Endothelial cell of umbilical vein (primary cell): ENCODE measurements at regions not wholly inside any gene's neighbourhood (a gene's known extent, or its start where the extent isn't known, plus 50 kb on each side); places are given as distances from the start of the nearest gene placed in this dataset.

ENCODE experiments used
- BruUV-seq: library from RNA; stranded (reverse); fragments of 400-500 nt; replicated peaks from 2 replicates; lab custom pipeline; 2021; lab: Mats Ljungman, UMichigan
- CTCF ChIA-PET: fragments of 300-600, 350-600 bp; sonication (Branson Sonifier 250); formaldehyde crosslinking; loops from one replicate; lab custom pipeline; 2021; ENCODE audit warnings: antibody characterized with exemption, inconsistent platforms; lab: Charles Lee
- POLR2A ChIA-PET: fragments of 300-600, 350-600 bp; sonication (Branson Sonifier 250); formaldehyde crosslinking; loops from one replicate; lab custom pipeline; 2021; ENCODE audit warnings: antibody characterized with exemption, inconsistent platforms; lab: Charles Lee
- DNase-seq: peaks from one replicate; pipeline ENCODE4 v3.0.0-alpha.2; 2011; ENCODE audit warnings: low read depth, low spot score
- FAIRE-seq: peaks from 2 replicates; lab custom pipeline; 2011; peaks lifted over from hg19 to GRCh38; lab: Jason Lieb, UNC
- H2AFZ ChIP-seq: 2 replicates; pipeline ENCODE4 v1.6.0; 2012; ENCODE audit warnings: low read depth, low read length, control low read depth, inconsistent platforms
- H3K27ac ChIP-seq: 2 replicates; pipeline ENCODE4 v1.5.1; 2011; ENCODE audit warnings: low read depth, mild to moderate bottlenecking, control low read depth, low read length, moderate library complexity; ENCODE audit not compliant: insufficient read depth
- H3K27me3 ChIP-seq, 2 experiments: 2 replicates each; pipeline versions ENCODE4 v1.6.0 to v1.6.1; 2011; ENCODE audit warnings: low read length in 2 of 2, mixed read lengths in 1 of 2; ENCODE audit not compliant: control insufficient read depth in 2 of 2, insufficient read depth in 2 of 2
- H3K36me3 ChIP-seq, 2 experiments: 2 replicates in 1 of 2; 3 replicates in 1 of 2; pipeline ENCODE4 v1.5.1; 2011; ENCODE audit warnings: low read length in 2 of 2, mild to moderate bottlenecking in 1 of 2, moderate library complexity in 1 of 2; ENCODE audit not compliant: control insufficient read depth in 2 of 2, insufficient read depth in 2 of 2; ENCODE audit errors: extremely low read depth in 1 of 2
- H3K4me1 ChIP-seq: 3 replicates; pipeline ENCODE4 v1.5.1; 2011; ENCODE audit warnings: mild to moderate bottlenecking, low read length; ENCODE audit not compliant: control insufficient read depth, insufficient read depth; ENCODE audit errors: extremely low read depth
- H3K4me2 ChIP-seq: 2 replicates; pipeline ENCODE4 v1.6.1; 2011; ENCODE audit warnings: low read length, control low read depth, mixed read lengths; ENCODE audit not compliant: insufficient read depth
- H3K4me3 ChIP-seq, 3 experiments: fragments of 200-600 bp in 1 of 3; sonication (generic), shearing (Covaris generic) in 1 of 3; replicated peaks in 1 of 3; 2 replicates each; pipeline ENCODE4 v1.5.1; 2011 to 2016; ENCODE audit warnings: control low read depth in 3 of 3, low read length in 3 of 3, mild to moderate bottlenecking in 2 of 3, inconsistent platforms in 1 of 3, low read depth in 1 of 3, moderate library complexity in 1 of 3; ENCODE audit not compliant: insufficient read depth in 1 of 3
- H3K79me2 ChIP-seq: 2 replicates; pipeline ENCODE4 v1.6.0; 2012; ENCODE audit warnings: low read length, inconsistent platforms; ENCODE audit not compliant: control insufficient read depth, insufficient read depth
- H3K9ac ChIP-seq: replicated peaks from 2 replicates; pipeline ENCODE3; 2011; ENCODE audit warnings: low read length, control low read depth; ENCODE audit not compliant: insufficient read depth; ENCODE audit errors: extremely low read depth
- H3K9me1 ChIP-seq: replicated peaks from 3 replicates; pipeline ENCODE4 v1.6.0; 2011; ENCODE audit warnings: mild to moderate bottlenecking, low read length; ENCODE audit not compliant: control insufficient read depth, insufficient read depth; ENCODE audit errors: extremely low read depth
- H3K9me3 ChIP-seq: replicated peaks from 2 replicates; pipeline ENCODE4 v1.5.1; 2012; ENCODE audit warnings: low read length, inconsistent platforms; ENCODE audit not compliant: control insufficient read depth, insufficient read depth
- H4K20me1 ChIP-seq: replicated peaks from 2 replicates; pipeline ENCODE3; 2011; ENCODE audit warnings: mild to moderate bottlenecking, low read length; ENCODE audit not compliant: control insufficient read depth, insufficient read depth; ENCODE audit errors: extremely low read depth
- JUN ChIP-seq: IDR thresholded peaks from 2 replicates; pipeline ENCODE4 v1.6.1; 2011; ENCODE audit warnings: borderline replicate concordance, low read depth; ENCODE audit not compliant: insufficient read length, insufficient read depth
- MYC ChIP-seq: IDR thresholded peaks from one replicate; pipeline ENCODE4 v1.6.1; 2011; ENCODE audit warnings: mild to moderate bottlenecking, low read depth, low read length
- POLR2A ChIP-seq: IDR thresholded peaks from 2 replicates; pipeline ENCODE4 v1.6.1; 2012; ENCODE audit warnings: low read depth, mild to moderate bottlenecking, control low read depth, low read length
- dilution Hi-C: fragments of 300-500 bp; cut with MboI; formaldehyde crosslinking; loops from one replicate; pipeline ENCODE4 v1.15.0; 2019; ENCODE audit warnings: low sequenced_read_pairs; ENCODE audit not compliant: extremely low pct_ligation_motif_present
- intact Hi-C: fragments of 100-400 bp; cut with micrococcal nuclease; formaldehyde crosslinking; loops from one replicate; pipeline ENCODE4 v1.10.0; 2022
- TF ChIP-seq, protein P1 (sequence below), 2 donors: IDR thresholded peaks; 1 replicate in 1 of 2; 2 replicates in 1 of 2; pipeline ENCODE4 v1.5.1; 2011; ENCODE audit warnings: low read length in 2 of 2, mild to moderate bottlenecking in 2 of 2, moderate library complexity in 2 of 2, control low read depth in 1 of 2, inconsistent platforms in 1 of 2, low read depth in 1 of 2; ENCODE audit not compliant: insufficient read depth in 1 of 2; ENCODE audit errors: extremely low read depth in 1 of 2

DNA sequence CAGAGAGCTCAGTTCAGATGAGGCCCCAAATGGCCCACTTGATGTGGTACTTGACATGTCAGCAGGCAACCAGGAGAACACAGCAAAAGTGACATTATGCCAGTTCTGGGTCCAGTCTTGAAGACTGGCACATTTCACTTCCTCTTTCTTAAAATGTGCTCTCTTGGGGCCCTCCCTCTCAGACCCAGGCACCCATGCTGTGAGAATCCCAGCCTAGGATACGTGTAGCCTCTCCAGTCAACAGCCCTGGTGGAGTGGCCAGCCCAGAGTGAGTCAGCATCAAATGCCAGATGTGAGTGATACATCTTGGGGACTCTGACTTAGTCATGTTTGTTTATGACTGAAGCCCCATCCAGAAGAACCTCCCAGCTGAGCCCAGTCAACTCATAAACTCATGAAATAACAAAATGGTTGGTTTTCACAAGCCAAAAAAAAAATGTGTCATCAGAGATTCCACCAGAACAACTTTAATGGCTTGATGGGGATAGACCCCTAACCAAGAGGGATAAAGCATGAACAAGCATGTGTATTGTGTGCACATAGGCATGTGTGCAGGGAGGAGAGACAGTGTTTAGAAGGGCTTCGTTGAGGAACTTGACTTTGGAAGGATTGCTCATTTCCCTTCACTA is 82.5 kb upstream of the TNRC6C start:
- no peaks in the 10 kb centered on the region for H3K4me1 ChIP-seq
- no peak for FAIRE-seq

GRCh38 chr17:77877036-77877435 is 81.5 kb upstream of the TNRC6C start:
- no peaks in the 10 kb centered on the region for H3K4me1 ChIP-seq

More for the DNA sequence above, 82.5 kb upstream of the TNRC6C start:
- H2AFZ ChIP-seq: no peak overlapping the region
- no peak overlapping the region for H3K4me2 ChIP-seq
- BruUV-seq: no TSS peak
- H3K9me3 ChIP-seq: no peaks in the 10 kb centered on the region
- dilution Hi-C loops: no loop called here
- DNase-seq: no peak
- H3K9ac ChIP-seq: no peak overlapping the region
- ChIA-PET CTCF (no interaction called here), POLR2A (no interaction called here)
- no peak overlapping the region for H3K27ac ChIP-seq
- H3K36me3 ChIP-seq: no peaks in the 10 kb centered on the region
- no peaks in the 10 kb centered on the region for H4K20me1 ChIP-seq
- H3K9me1 ChIP-seq: no peaks in the 10 kb centered on the region
- intact Hi-C loops: no loop called here
- TF ChIP-seq JUN: no peak
- TF ChIP-seq MYC: no peak
- TF ChIP-seq, protein P1, sequence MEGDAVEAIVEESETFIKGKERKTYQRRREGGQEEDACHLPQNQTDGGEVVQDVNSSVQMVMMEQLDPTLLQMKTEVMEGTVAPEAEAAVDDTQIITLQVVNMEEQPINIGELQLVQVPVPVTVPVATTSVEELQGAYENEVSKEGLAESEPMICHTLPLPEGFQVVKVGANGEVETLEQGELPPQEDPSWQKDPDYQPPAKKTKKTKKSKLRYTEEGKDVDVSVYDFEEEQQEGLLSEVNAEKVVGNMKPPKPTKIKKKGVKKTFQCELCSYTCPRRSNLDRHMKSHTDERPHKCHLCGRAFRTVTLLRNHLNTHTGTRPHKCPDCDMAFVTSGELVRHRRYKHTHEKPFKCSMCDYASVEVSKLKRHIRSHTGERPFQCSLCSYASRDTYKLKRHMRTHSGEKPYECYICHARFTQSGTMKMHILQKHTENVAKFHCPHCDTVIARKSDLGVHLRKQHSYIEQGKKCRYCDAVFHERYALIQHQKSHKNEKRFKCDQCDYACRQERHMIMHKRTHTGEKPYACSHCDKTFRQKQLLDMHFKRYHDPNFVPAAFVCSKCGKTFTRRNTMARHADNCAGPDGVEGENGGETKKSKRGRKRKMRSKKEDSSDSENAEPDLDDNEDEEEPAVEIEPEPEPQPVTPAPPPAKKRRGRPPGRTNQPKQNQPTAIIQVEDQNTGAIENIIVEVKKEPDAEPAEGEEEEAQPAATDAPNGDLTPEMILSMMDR (IDR thresholded peaks at IDR 0.05; ENCODE audit: extremely low read depth in 1 of 2, insufficient read depth in 1 of 2, low read depth in 1 of 2, low read length in 2 of 2): no peak
- TF ChIP-seq POLR2A: no peak
- H3K27me3 ChIP-seq: no peaks in the 10 kb centered on the region
- no peak overlapping the region for H3K4me3 ChIP-seq
- H3K79me2 ChIP-seq: no peaks in the 10 kb centered on the region

More at GRCh38 chr17:77877036-77877435, 81.5 kb upstream of the TNRC6C start:
- no peaks in the 10 kb centered on the region for H3K79me2 ChIP-seq
- H3K27me3 ChIP-seq: no peaks in the 10 kb centered on the region
- no TSS peak for BruUV-seq
- H3K9ac ChIP-seq: no peak overlapping the region
- dilution Hi-C loops: no loop called here
- ChIA-PET POLR2A (no interaction called here), CTCF (interaction anchor here (1.3 to 2.1 kb wide), 2 partner anchors 43 to 136 kb away, joined by 3 to 4 read pairs; no protein-coding TSS in a partner anchor)
- no peaks in the 10 kb centered on the region for H3K9me1 ChIP-seq
- no peak overlapping the region for H3K4me2 ChIP-seq
- H3K9me3 ChIP-seq: no peaks in the 10 kb centered on the region
- H3K4me3 ChIP-seq: no peak overlapping the region
- H3K27ac ChIP-seq: no peak overlapping the region
- H3K36me3 ChIP-seq: no peaks in the 10 kb centered on the region
- no peak for FAIRE-seq
- no peaks in the 10 kb centered on the region for H4K20me1 ChIP-seq
- TF ChIP-seq MYC: no peak
- TF ChIP-seq, protein P1 (IDR thresholded peaks at IDR 0.05; ENCODE audit: extremely low read depth in 1 of 2, insufficient read depth in 1 of 2, low read depth in 1 of 2, low read length in 2 of 2): no peak
- DNase-seq: no peak
- no peak overlapping the region for H2AFZ ChIP-seq
- intact Hi-C loops: no loop called here
